Type B pancreatic cell (in vitro differentiated cells): ENCODE measurements at regions not wholly inside any gene's neighbourhood (a gene's known extent, or its start where the extent isn't known, plus 50 kb on each side); places are given as distances from the start of the nearest gene placed in this dataset.

Source experiments
- DNase-seq: peaks from one replicate; pipeline ENCODE4 v3.0.0; 2021; ENCODE audit warnings: mixed read lengths; ENCODE audit not compliant: unreplicated experiment; ENCODE audit errors: extremely low spot score
- H3K27ac Mint-ChIP-seq: 2 replicates; pipeline ENCODE4 v1.8.0; 2021; ENCODE audit warnings: mild to moderate bottlenecking, mixed read lengths
- H3K27me3 Mint-ChIP-seq: 2 replicates; pipeline ENCODE4 v1.8.0; 2021; ENCODE audit warnings: mixed read lengths
- H3K36me3 Mint-ChIP-seq: 2 replicates; pipeline ENCODE4 v1.8.0; 2021; ENCODE audit warnings: mixed read lengths
- H3K4me1 Mint-ChIP-seq: one replicate; pipeline ENCODE4 v1.8.0; 2021; ENCODE audit warnings: mixed read lengths; ENCODE audit not compliant: unreplicated experiment
- H3K4me3 Mint-ChIP-seq: 2 replicates; pipeline ENCODE4 v1.8.0; 2021; ENCODE audit warnings: mild to moderate bottlenecking, mixed read lengths
- H3K9me3 Mint-ChIP-seq: 2 replicates; pipeline ENCODE4 v1.8.0; 2021; ENCODE audit warnings: mixed read lengths
- TF ChIP-seq, protein P1 (sequence below): fragments of 200-600 bp; sonication (generic); conservative IDR thresholded peaks from 2 replicates; pipeline ENCODE4 v1.5.0; 2021; ENCODE audit warnings: antibody characterized with exemption, mild to moderate bottlenecking

DNA sequence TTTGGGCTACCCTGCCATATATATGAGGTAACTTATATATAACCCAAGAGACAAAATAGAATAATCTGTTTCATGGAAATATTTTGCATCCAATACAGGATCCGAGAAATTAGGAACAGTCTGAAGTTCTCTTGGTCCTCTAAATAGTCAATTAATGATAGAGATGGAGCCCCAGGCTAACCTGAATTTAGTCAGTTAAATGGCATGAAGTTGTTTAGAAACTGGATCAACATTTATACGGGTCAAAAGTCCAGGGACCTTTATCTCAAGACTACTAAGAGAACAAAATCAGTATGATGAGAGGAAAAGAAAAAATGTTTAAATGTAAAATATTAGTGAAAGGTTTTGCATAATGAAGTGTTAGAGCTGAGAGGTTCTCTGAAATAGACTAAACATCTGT, 303.3 kb upstream of the ACTBL2 start:
- TF ChIP-seq, protein P1, sequence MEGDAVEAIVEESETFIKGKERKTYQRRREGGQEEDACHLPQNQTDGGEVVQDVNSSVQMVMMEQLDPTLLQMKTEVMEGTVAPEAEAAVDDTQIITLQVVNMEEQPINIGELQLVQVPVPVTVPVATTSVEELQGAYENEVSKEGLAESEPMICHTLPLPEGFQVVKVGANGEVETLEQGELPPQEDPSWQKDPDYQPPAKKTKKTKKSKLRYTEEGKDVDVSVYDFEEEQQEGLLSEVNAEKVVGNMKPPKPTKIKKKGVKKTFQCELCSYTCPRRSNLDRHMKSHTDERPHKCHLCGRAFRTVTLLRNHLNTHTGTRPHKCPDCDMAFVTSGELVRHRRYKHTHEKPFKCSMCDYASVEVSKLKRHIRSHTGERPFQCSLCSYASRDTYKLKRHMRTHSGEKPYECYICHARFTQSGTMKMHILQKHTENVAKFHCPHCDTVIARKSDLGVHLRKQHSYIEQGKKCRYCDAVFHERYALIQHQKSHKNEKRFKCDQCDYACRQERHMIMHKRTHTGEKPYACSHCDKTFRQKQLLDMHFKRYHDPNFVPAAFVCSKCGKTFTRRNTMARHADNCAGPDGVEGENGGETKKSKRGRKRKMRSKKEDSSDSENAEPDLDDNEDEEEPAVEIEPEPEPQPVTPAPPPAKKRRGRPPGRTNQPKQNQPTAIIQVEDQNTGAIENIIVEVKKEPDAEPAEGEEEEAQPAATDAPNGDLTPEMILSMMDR, result no peak
- peaks cover 12% of the 10 kb centered on the region for H3K4me1 Mint-ChIP-seq
- H3K4me3 Mint-ChIP-seq, result no peak overlapping the region
- H3K27me3 Mint-ChIP-seq, result no peaks in the 10 kb centered on the region
- H3K9me3 Mint-ChIP-seq, result peaks cover 4% of the 10 kb centered on the region
- no peaks in the 10 kb centered on the region for H3K36me3 Mint-ChIP-seq
- no peak overlapping the region for H3K27ac Mint-ChIP-seq
- no peak for DNase-seq

DNA sequence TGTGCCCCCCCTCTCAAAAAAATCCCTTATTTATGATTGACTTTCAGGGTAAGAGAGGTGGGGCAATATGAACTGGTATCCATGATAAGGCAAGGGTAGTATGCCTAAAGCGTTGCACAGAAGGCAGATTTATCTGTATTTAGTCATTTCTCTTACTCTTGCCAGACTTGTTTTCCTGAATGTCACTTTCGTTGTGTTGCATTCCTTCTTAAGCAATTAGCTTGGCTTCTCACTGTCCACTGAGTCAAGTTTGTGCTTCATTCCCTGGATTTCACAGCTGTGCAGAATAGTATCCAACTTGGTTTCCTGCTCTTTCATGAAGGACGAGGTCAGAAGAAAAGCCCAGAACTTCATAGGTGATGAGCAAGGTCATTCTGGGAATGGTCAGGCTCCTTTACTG, 301.5 kb upstream of the ACTBL2 start:
- H3K4me1 Mint-ChIP-seq, result peaks cover 30% of the 10 kb centered on the region
- DNase-seq, result no peak
- peaks cover 4% of the 10 kb centered on the region for H3K9me3 Mint-ChIP-seq
- peak overlapping the region; percentile 58 for H3K4me3 Mint-ChIP-seq
- no peaks in the 10 kb centered on the region for H3K27me3 Mint-ChIP-seq
- TF ChIP-seq, protein P1, result no peak
- no peaks in the 10 kb centered on the region for H3K36me3 Mint-ChIP-seq
- peak overlapping the region; percentile 59 for H3K27ac Mint-ChIP-seq

DNA sequence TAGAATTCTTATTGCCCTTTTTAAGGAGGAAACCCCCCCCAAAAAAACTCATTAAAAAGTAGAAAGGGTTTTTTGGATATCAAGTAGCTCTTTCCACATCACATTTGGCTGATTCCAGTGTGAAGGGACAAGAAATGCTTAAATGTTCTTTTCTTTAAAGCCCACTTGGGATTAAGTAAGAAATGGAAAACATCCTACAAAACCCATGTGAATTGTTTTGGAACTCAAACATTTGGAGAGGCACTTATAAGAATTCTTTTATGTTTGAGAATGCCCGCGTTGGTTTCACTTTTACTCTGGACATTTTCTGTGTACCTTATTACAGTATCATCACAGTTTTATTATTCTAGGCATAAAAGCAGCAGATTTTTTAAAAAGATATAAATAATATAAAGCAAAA, 301.1 kb upstream of the ACTBL2 start:
- Mint-ChIP-seq H3K4me1 (peaks cover 34% of the 10 kb centered on the region), H3K36me3 (no peaks in the 10 kb centered on the region), H3K9me3 (peaks cover 4% of the 10 kb centered on the region), H3K27ac (no peak overlapping the region), H3K4me3 (no peak overlapping the region), H3K27me3 (no peaks in the 10 kb centered on the region)
- TF ChIP-seq, protein P1, result no peak
- no peak for DNase-seq

DNA sequence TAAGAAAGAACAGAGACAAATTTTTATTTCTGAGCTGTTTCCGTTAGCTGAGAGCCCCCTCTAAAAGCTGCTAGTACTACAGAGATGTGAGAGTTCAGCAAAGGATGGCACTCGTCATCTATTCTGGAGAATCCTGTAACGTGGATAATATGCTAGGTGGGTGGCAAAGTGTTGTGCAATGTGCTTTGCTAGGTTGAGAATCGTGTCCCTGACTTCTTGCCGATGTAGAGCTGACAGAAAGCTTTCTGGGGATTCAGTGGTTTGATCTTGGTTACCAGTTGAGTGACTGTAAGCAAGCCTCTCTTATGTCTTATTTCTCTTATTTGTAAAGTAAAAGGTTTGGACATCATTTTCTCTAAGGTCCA, 298.3 kb upstream of the ACTBL2 start:
- no peaks in the 10 kb centered on the region for H3K27me3 Mint-ChIP-seq
- peaks cover 4% of the 10 kb centered on the region for H3K9me3 Mint-ChIP-seq
- peak overlapping the region; percentile 56 for H3K27ac Mint-ChIP-seq
- TF ChIP-seq, protein P1, result no peak
- DNase-seq, result no peak
- no peaks in the 10 kb centered on the region for H3K36me3 Mint-ChIP-seq
- H3K4me3 Mint-ChIP-seq, result no peak overlapping the region
- H3K4me1 Mint-ChIP-seq, result peaks cover 53% of the 10 kb centered on the region

DNA sequence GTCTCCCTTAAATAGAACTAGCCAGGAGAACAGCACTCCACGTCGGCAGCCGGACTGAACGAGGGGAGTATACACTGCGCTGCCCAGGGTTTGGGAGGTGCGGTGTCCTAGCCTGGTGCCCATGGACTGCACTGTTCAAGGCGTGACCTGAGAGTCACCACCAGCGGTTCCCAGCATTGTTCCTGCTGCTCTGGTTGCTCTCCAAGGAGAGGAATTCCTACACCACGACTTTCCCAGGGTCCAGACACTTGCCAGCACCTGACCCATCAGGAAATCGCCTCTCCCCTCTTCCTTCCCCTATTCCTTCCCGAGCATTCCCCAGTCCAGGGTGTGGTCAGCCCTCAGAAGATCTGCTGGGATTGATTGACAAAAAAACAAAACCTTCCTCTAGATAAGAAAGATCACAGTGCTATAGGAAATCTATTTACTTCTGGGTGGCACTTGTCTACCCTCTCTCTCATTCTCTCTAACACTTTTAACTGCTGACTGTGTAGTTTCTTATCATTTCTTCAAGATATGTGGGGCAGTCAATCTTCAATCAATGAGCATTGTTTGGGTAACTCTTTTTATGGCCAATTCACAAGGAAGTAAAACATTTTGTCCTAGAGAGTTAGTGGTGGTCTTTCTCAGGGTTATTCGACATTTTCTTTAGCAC, 297.8 kb upstream of the ACTBL2 start:
- TF ChIP-seq, protein P1, result no peak
- DNase-seq, result no peak
- Mint-ChIP-seq H3K4me1 (peaks cover 53% of the 10 kb centered on the region), H3K36me3 (no peaks in the 10 kb centered on the region), H3K27me3 (no peaks in the 10 kb centered on the region), H3K27ac (peak overlapping the region; percentile 56), H3K4me3 (no peak overlapping the region), H3K9me3 (peaks cover 4% of the 10 kb centered on the region)
